ENCODE measurements at regions not wholly inside any gene's neighbourhood (a gene's known extent, or its start where the extent isn't known, plus 50 kb on each side); places are given as distances from the start of the nearest gene placed in this dataset.

DNA sequence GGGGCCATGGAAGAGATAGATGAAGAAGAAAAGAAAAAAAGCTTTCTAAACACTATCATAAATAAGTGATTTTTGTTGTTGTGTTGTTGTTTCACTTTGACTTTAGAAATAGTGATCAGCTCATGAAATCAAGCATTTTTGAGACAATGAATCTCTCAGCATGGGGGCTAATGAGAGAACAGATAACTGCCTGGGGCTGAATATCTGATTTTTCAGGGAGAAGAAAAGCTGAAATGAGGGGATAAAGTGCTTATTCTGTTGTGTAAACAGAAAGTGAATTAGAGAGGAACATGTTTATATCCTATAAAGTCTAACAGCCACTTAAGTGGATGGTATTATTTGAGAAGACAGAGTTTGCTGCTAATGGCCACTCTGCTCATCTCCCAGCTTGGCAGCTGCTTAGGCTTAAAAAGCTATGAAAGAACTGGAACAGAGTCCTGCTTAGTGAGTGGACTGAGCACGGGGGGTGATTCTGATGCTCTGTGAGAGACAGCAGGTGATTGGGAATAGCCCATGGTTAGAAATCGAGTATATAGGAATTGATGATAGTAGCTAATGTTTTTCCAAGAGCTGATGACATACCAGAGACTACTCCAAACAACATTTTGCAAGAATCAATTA, 646.1 kb upstream of the TMEM132C start:
- TF ChIP-seq, protein P1, sequence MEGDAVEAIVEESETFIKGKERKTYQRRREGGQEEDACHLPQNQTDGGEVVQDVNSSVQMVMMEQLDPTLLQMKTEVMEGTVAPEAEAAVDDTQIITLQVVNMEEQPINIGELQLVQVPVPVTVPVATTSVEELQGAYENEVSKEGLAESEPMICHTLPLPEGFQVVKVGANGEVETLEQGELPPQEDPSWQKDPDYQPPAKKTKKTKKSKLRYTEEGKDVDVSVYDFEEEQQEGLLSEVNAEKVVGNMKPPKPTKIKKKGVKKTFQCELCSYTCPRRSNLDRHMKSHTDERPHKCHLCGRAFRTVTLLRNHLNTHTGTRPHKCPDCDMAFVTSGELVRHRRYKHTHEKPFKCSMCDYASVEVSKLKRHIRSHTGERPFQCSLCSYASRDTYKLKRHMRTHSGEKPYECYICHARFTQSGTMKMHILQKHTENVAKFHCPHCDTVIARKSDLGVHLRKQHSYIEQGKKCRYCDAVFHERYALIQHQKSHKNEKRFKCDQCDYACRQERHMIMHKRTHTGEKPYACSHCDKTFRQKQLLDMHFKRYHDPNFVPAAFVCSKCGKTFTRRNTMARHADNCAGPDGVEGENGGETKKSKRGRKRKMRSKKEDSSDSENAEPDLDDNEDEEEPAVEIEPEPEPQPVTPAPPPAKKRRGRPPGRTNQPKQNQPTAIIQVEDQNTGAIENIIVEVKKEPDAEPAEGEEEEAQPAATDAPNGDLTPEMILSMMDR (IDR thresholded peaks at IDR 0.05) = no peak
- TF ChIP-seq EZH2 (IDR thresholded peaks at IDR 0.05; ENCODE audit: borderline replicate concordance, insufficient read depth, low read depth, low read length, poor library complexity, severe bottlenecking) = no peak

All from B cell (primary cell).